ENCODE measurements at regions not wholly inside any gene's neighbourhood (a gene's known extent, or its start where the extent isn't known, plus 50 kb on each side); places are given as distances from the start of the nearest gene placed in this dataset.

GRCh38 chr13:105821337-105821736 lies 714.1 kb downstream of the EFNB2 start:
- TF ChIP-seq NANOG (IDR thresholded peaks at IDR 0.05; ENCODE audit: insufficient read depth, low read depth, low read length, poor library complexity, severe bottlenecking) (no peak), TAF1 (IDR thresholded peaks at IDR 0.05; ENCODE audit: low read depth, low read length) (no peak), SIN3A (conservative IDR thresholded peaks at IDR 0.05 in 1 of 2, IDR thresholded peaks at IDR 0.05 in 1 of 2; ENCODE audit: low read depth in 1 of 2, low read length in 2 of 2) (no peak), NRF1 (IDR thresholded peaks at IDR 0.05; ENCODE audit: low read depth, low read length) (no peak), CHD2 (IDR thresholded peaks at IDR 0.05; ENCODE audit: low read length) (no peak), RBBP5 (IDR thresholded peaks at IDR 0.05; ENCODE audit: borderline replicate concordance, low read depth, low read length) (no peak), EZH2 (IDR thresholded peaks at IDR 0.05; ENCODE audit: low read depth, low read length, severe bottlenecking) (no peak)
- TF ChIP-seq, protein P1, sequence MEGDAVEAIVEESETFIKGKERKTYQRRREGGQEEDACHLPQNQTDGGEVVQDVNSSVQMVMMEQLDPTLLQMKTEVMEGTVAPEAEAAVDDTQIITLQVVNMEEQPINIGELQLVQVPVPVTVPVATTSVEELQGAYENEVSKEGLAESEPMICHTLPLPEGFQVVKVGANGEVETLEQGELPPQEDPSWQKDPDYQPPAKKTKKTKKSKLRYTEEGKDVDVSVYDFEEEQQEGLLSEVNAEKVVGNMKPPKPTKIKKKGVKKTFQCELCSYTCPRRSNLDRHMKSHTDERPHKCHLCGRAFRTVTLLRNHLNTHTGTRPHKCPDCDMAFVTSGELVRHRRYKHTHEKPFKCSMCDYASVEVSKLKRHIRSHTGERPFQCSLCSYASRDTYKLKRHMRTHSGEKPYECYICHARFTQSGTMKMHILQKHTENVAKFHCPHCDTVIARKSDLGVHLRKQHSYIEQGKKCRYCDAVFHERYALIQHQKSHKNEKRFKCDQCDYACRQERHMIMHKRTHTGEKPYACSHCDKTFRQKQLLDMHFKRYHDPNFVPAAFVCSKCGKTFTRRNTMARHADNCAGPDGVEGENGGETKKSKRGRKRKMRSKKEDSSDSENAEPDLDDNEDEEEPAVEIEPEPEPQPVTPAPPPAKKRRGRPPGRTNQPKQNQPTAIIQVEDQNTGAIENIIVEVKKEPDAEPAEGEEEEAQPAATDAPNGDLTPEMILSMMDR (IDR thresholded peaks at IDR 0.05; ENCODE audit: control extremely low read depth in 1 of 3, insufficient read depth in 1 of 3, low read depth in 1 of 3, low read length in 3 of 3), result no peak
- TF ChIP-seq, protein P2, sequence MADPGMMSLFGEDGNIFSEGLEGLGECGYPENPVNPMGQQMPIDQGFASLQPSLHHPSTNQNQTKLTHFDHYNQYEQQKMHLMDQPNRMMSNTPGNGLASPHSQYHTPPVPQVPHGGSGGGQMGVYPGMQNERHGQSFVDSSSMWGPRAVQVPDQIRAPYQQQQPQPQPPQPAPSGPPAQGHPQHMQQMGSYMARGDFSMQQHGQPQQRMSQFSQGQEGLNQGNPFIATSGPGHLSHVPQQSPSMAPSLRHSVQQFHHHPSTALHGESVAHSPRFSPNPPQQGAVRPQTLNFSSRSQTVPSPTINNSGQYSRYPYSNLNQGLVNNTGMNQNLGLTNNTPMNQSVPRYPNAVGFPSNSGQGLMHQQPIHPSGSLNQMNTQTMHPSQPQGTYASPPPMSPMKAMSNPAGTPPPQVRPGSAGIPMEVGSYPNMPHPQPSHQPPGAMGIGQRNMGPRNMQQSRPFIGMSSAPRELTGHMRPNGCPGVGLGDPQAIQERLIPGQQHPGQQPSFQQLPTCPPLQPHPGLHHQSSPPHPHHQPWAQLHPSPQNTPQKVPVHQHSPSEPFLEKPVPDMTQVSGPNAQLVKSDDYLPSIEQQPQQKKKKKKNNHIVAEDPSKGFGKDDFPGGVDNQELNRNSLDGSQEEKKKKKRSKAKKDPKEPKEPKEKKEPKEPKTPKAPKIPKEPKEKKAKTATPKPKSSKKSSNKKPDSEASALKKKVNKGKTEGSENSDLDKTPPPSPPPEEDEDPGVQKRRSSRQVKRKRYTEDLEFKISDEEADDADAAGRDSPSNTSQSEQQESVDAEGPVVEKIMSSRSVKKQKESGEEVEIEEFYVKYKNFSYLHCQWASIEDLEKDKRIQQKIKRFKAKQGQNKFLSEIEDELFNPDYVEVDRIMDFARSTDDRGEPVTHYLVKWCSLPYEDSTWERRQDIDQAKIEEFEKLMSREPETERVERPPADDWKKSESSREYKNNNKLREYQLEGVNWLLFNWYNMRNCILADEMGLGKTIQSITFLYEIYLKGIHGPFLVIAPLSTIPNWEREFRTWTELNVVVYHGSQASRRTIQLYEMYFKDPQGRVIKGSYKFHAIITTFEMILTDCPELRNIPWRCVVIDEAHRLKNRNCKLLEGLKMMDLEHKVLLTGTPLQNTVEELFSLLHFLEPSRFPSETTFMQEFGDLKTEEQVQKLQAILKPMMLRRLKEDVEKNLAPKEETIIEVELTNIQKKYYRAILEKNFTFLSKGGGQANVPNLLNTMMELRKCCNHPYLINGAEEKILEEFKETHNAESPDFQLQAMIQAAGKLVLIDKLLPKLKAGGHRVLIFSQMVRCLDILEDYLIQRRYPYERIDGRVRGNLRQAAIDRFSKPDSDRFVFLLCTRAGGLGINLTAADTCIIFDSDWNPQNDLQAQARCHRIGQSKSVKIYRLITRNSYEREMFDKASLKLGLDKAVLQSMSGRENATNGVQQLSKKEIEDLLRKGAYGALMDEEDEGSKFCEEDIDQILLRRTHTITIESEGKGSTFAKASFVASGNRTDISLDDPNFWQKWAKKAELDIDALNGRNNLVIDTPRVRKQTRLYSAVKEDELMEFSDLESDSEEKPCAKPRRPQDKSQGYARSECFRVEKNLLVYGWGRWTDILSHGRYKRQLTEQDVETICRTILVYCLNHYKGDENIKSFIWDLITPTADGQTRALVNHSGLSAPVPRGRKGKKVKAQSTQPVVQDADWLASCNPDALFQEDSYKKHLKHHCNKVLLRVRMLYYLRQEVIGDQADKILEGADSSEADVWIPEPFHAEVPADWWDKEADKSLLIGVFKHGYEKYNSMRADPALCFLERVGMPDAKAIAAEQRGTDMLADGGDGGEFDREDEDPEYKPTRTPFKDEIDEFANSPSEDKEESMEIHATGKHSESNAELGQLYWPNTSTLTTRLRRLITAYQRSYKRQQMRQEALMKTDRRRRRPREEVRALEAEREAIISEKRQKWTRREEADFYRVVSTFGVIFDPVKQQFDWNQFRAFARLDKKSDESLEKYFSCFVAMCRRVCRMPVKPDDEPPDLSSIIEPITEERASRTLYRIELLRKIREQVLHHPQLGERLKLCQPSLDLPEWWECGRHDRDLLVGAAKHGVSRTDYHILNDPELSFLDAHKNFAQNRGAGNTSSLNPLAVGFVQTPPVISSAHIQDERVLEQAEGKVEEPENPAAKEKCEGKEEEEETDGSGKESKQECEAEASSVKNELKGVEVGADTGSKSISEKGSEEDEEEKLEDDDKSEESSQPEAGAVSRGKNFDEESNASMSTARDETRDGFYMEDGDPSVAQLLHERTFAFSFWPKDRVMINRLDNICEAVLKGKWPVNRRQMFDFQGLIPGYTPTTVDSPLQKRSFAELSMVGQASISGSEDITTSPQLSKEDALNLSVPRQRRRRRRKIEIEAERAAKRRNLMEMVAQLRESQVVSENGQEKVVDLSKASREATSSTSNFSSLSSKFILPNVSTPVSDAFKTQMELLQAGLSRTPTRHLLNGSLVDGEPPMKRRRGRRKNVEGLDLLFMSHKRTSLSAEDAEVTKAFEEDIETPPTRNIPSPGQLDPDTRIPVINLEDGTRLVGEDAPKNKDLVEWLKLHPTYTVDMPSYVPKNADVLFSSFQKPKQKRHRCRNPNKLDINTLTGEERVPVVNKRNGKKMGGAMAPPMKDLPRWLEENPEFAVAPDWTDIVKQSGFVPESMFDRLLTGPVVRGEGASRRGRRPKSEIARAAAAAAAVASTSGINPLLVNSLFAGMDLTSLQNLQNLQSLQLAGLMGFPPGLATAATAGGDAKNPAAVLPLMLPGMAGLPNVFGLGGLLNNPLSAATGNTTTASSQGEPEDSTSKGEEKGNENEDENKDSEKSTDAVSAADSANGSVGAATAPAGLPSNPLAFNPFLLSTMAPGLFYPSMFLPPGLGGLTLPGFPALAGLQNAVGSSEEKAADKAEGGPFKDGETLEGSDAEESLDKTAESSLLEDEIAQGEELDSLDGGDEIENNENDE (IDR thresholded peaks at IDR 0.05; ENCODE audit: insufficient replicate concordance, low read length), result no peak
